Upper lobe of left lung (tissue), 4 donors: ENCODE measurements at regions not wholly inside any gene's neighbourhood (a gene's known extent, or its start where the extent isn't known, plus 50 kb on each side); places are given as distances from the start of the nearest gene placed in this dataset.

Source experiments
- POLR2AphosphoS5 ChIP-seq, 2 donors: sonication (generic); formaldehyde crosslinking; IDR thresholded peaks; one replicate each; pipeline ENCODE4 v1.5.1; 2017; ENCODE audit warnings: antibody characterized with exemption in 2 of 2
- TF ChIP-seq, protein P1 (sequence below), 6 experiments: fragments of 450-650 bp in 4 of 6; fragments of 200-600 bp in 2 of 6; sonication (generic) in 2 of 6; IDR thresholded peaks; one replicate each; pipeline ENCODE4 v1.5.1; 2016 to 2019; ENCODE audit warnings: antibody characterized with exemption in 6 of 6

DNA sequence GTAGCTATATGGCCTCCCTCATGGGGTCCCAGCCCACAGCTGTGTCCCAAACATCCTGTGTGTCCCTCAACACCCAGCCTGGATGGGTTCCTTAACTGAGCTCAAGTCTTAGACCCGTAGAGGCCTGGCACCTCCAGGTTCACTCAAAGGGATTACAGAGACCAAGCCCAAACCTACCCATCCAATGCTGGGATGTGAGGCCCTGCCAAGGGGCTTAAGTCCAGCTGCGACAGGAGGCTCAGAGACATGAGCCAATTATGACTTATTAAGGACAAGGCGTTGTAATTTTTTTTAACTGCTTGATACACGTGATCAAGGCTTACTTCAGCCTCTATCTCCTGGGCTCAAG lies 105.6 kb upstream of the RET start:
- TF ChIP-seq, protein P1, sequence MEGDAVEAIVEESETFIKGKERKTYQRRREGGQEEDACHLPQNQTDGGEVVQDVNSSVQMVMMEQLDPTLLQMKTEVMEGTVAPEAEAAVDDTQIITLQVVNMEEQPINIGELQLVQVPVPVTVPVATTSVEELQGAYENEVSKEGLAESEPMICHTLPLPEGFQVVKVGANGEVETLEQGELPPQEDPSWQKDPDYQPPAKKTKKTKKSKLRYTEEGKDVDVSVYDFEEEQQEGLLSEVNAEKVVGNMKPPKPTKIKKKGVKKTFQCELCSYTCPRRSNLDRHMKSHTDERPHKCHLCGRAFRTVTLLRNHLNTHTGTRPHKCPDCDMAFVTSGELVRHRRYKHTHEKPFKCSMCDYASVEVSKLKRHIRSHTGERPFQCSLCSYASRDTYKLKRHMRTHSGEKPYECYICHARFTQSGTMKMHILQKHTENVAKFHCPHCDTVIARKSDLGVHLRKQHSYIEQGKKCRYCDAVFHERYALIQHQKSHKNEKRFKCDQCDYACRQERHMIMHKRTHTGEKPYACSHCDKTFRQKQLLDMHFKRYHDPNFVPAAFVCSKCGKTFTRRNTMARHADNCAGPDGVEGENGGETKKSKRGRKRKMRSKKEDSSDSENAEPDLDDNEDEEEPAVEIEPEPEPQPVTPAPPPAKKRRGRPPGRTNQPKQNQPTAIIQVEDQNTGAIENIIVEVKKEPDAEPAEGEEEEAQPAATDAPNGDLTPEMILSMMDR (IDR thresholded peaks at IDR 0.05) = no peak
- TF ChIP-seq POLR2AphosphoS5 (IDR thresholded peaks at IDR 0.05) = no peak
